Esophagus squamous epithelium (tissue), 5 donors: ENCODE measurements at regions not wholly inside any gene's neighbourhood (a gene's known extent, or its start where the extent isn't known, plus 50 kb on each side); places are given as distances from the start of the nearest gene placed in this dataset.

Experiments used
- DNase-seq: peaks from one replicate; lab custom pipeline; 2025; lab: John Stamatoyannopoulos, UW
- H3K27ac ChIP-seq, 4 donors: fragments of 200-600 bp; sonication (generic); one replicate each; pipeline ENCODE4 v1.5.1; 2016 to 2019; ENCODE audit warnings: mild to moderate bottlenecking in 1 of 4
- H3K27me3 ChIP-seq, 4 donors: fragments of 200-600 bp; sonication (generic); 1 replicate in 3 of 4; 2 replicates in 1 of 4; pipeline versions ENCODE4 v1.5.1 to v1.6.0; 2017 to 2021; ENCODE audit warnings: antibody characterized with exemption in 1 of 4
- H3K36me3 ChIP-seq, 3 donors: fragments of 200-600 bp; sonication (generic); one replicate each; pipeline ENCODE4 v1.5.1; 2016 to 2019
- H3K4me1 ChIP-seq, 3 donors: fragments of 200-600 bp; sonication (generic); one replicate each; pipeline ENCODE4 v1.5.1; 2017 to 2019
- H3K4me3 ChIP-seq, 4 donors: fragments of 200-600 bp; sonication (generic); 1 replicate in 3 of 4; 2 replicates in 1 of 4; pipeline ENCODE4 v1.5.1; 2016 to 2019; ENCODE audit warnings: mild to moderate bottlenecking in 2 of 4, moderate library complexity in 1 of 4
- H3K9me3 ChIP-seq, 3 donors: fragments of 200-600 bp; sonication (generic); one replicate each; pipeline ENCODE4 v1.5.1; 2016 to 2019
- POLR2A ChIP-seq, 4 donors: fragments of 450-650 bp; IDR thresholded peaks; one replicate each; pipeline ENCODE4 v1.6.1; 2017; ENCODE audit warnings: antibody characterized with exemption in 4 of 4, mild to moderate bottlenecking in 4 of 4, moderate library complexity in 3 of 4
- WGBS, 2 donors: methylation state at CpG; one replicate each; pipeline ENCODE4 v1.1.5; 2018; 5-methylcytosine and 5-hydroxymethylcytosine counted together
- intact Hi-C: fragments of 100-400 bp; cut with DNase I; formaldehyde crosslinking; loops from one replicate; pipeline ENCODE4 v1.15.0; 2022
- TF ChIP-seq, protein P1 (sequence below), 6 experiments: fragments of 450-650 bp in 4 of 6; fragments of 200-600 bp in 2 of 6; sonication (generic) in 2 of 6; IDR thresholded peaks; one replicate each; pipeline ENCODE4 v1.5.1; 2016 to 2019; ENCODE audit warnings: antibody characterized with exemption in 6 of 6, mild to moderate bottlenecking in 4 of 6, moderate library complexity in 4 of 6
- donor health status: DM: yes; HTN: yes; CAD: no.

DNA sequence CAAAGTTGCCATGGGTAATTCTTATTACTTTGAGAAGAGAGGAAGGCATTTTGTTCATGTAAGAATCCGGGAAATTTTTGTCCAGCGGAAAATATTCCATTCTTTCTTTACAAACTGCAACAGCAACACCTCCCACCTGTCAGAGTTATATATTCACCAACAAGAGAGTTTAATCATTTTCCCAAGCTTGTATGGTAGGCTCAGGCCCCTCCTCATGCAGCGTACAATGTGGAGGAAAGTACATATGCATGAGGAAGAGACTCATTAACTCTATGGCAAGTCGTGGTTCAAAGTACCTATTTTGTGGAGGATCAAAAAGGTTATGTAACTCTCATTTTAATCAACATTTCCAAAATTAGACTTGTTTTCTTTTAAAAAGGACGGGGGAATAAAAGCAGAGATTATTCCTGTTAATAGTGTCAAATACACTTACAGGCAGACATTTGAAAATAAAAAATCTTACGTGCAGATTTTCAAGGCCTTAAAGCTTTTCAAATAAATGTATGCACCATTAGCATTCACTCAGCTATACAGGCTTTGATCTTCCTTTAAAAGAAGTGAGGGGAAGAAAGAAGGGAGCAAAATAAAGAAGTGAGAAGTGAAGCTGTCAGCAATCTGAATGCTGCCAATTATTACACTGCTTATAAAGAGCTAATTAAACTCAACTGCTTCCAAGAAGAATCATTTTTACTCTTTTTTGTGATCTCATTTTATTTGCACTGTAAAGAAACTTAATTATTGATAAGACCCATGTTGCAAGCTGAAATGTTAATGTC, 204.8 kb downstream of the FAT4 start:
- TF ChIP-seq, protein P1, sequence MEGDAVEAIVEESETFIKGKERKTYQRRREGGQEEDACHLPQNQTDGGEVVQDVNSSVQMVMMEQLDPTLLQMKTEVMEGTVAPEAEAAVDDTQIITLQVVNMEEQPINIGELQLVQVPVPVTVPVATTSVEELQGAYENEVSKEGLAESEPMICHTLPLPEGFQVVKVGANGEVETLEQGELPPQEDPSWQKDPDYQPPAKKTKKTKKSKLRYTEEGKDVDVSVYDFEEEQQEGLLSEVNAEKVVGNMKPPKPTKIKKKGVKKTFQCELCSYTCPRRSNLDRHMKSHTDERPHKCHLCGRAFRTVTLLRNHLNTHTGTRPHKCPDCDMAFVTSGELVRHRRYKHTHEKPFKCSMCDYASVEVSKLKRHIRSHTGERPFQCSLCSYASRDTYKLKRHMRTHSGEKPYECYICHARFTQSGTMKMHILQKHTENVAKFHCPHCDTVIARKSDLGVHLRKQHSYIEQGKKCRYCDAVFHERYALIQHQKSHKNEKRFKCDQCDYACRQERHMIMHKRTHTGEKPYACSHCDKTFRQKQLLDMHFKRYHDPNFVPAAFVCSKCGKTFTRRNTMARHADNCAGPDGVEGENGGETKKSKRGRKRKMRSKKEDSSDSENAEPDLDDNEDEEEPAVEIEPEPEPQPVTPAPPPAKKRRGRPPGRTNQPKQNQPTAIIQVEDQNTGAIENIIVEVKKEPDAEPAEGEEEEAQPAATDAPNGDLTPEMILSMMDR (IDR thresholded peaks at IDR 0.05), result no peak
- no peak for TF ChIP-seq POLR2A (IDR thresholded peaks at IDR 0.05)
- Histone ChIP-seq H3K9me3 (no peaks in the 10 kb centered on the region), H3K4me3 (no peak overlapping the region), H3K4me1 (no peaks in the 10 kb centered on the region), H3K27ac (no peak overlapping the region), H3K36me3 (no peaks in the 10 kb centered on the region), H3K27me3 (no peaks in the 10 kb centered on the region)
- 65 to 71% methylated on average over 6 of the region's 6 CpGs for WGBS, 2 donors
- intact Hi-C loops, result no loop called here
- DNase-seq, result no peak

GRCh38 chr4:125520258-125520990, 205.7 kb downstream of the FAT4 start:
- no peak for TF ChIP-seq POLR2A (IDR thresholded peaks at IDR 0.05)
- TF ChIP-seq, protein P1 (IDR thresholded peaks at IDR 0.05), result no peak
- Histone ChIP-seq H3K27me3 (no peaks in the 10 kb centered on the region), H3K36me3 (no peaks in the 10 kb centered on the region), H3K4me3 (no peak overlapping the region), H3K4me1 (no peaks in the 10 kb centered on the region), H3K9me3 (no peaks in the 10 kb centered on the region), H3K27ac (no peak overlapping the region)
- WGBS, 2 donors, result 60 to 61% methylated on average over 5 of the region's 5 CpGs
- intact Hi-C loops, result no loop called here
- DNase-seq, result no peak

- TF ChIP-seq, protein P1 (IDR thresholded peaks at IDR 0.05), result no peak
- no peak for TF ChIP-seq POLR2A (IDR thresholded peaks at IDR 0.05)
- Histone ChIP-seq H3K27me3 (no peaks in the 10 kb centered on the region), H3K4me1 (no peaks in the 10 kb centered on the region), H3K4me3 (no peak overlapping the region), H3K36me3 (no peaks in the 10 kb centered on the region), H3K9me3 (no peaks in the 10 kb centered on the region), H3K27ac (no peak overlapping the region)
- intact Hi-C loops, result no loop called here
- DNase-seq, result no peak
- 88 to 91% methylated on average over 9 of the region's 9 CpGs for WGBS, 2 donors
These were observed 207.8 kb downstream of the FAT4 start for GRCh38 chr4:125522588-125522987.

GRCh38 chr4:125522992-125523391, 208.2 kb downstream of the FAT4 start:
- H3K9me3 ChIP-seq, result no peaks in the 10 kb centered on the region
- H3K27me3 ChIP-seq, result no peaks in the 10 kb centered on the region
- H3K27ac ChIP-seq, result no peak overlapping the region
- no peak overlapping the region for H3K4me3 ChIP-seq
- no peaks in the 10 kb centered on the region for H3K36me3 ChIP-seq
- TF ChIP-seq, protein P1 (IDR thresholded peaks at IDR 0.05), result no peak
- no peak for TF ChIP-seq POLR2A (IDR thresholded peaks at IDR 0.05)
- whole genome bisulfite sequencing, 2 donors, result 75 to 85% methylated on average over 8 to 10 of the region's 10 CpGs
- no peaks in the 10 kb centered on the region for H3K4me1 ChIP-seq
- intact Hi-C loops, result no loop called here
- no peak for DNase-seq

DNA sequence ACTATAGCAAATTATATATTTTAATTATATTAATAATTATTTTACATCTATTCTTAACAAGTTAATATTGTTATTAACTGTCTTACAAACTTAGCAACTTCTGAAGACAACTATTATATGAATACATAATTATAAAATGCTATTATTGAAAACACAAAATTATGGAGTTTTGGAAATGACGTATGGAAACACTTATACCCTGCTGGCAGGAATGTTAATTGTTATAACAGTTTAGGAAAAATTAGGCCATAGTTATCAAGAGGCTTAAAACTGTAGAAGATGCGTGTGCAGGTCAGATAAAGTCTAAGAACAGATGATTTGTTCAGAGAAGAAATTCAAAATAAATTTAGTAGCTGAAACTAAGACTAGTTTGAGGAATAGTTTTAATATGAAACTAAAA, 211.7 kb downstream of the FAT4 start:
- intact Hi-C loops, result no loop called here
- no peaks in the 10 kb centered on the region for H3K4me1 ChIP-seq
- H3K4me3 ChIP-seq, result no peak overlapping the region
- no peaks in the 10 kb centered on the region for H3K27me3 ChIP-seq
- H3K9me3 ChIP-seq, result no peaks in the 10 kb centered on the region
- H3K27ac ChIP-seq, result no peak overlapping the region
- TF ChIP-seq, protein P1 (IDR thresholded peaks at IDR 0.05), result no peak
- no peak for TF ChIP-seq POLR2A (IDR thresholded peaks at IDR 0.05)
- DNase-seq, result no peak
- WGBS, 2 donors, result 76 to 79% methylated on average over 2 of the region's 2 CpGs
- no peaks in the 10 kb centered on the region for H3K36me3 ChIP-seq
